ENCODE measurements at regions not wholly inside any gene's neighbourhood (a gene's known extent, or its start where the extent isn't known, plus 50 kb on each side); places are given as distances from the start of the nearest gene placed in this dataset.
"Not testable (repeated sequence)": the region's sequence is repeated elsewhere in the genome, so short reads cannot be mapped to it uniquely, and the experiment has no call there.

DNA sequence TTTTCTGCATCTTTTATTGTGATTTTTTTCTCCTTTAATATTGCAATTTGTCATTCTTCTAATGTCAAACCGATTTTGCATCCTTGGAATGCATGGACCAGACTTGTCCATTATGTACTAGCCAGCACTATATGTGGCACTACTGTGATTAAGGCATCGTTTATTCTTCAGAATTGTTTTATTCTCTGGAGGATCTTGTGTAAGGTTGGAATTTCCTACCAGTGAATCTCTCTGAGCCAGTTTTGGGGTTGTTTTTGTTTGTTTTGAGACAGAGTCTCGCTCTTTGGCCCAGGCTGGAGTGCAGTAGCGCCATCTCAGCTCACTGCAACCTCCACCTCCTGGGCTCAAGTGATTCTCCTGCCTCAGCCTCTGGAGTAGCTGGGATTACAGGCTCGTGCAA is 58.5 kb downstream of the IGLL5 start:
- DNase-seq (ENCODE audit: low read depth in 2 of 2) = no peak

DNA sequence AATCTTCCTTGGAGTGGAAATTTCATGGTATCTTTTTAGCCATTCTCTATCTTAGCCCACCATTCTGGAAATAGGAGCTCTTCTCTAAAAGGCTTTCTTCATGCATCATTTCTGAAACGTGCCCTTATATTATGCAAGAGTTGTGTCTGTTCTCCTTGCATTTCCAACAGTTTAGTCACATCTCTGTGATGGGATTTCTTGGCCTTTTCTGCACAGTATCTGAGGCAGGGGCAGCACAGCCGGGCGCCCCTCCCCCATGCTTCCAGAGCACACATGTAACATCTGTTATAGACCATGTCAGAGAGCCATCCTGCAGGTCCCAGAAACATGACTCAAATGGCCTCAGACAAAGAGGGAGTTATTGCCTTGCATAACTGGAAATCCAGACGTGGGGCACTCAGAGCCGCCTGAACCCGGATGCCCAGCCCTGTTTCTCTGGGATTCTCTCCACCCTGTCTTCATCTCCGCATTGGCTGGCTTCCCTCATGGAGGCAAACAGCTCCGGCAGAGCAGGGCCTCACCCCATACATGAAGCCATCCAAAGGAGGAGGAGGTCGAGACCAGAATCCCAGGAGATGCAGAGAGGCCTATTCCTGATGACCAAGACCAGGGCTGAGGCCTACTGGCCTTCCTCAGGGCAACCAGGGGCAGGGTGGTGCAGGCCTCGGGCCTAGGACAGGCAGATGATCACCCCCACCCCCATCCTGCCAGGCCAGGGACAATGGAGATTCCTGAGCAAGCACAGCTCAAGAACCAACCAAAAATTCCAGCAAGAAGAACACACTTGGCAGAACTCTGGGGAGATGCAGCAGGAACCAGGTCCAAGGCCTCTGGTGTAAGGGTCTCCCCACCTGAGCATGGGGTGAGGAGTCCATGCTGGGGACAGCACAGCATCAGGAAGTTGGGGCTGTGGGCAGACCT is 61.3 kb downstream of the IGLL5 start:
- DNase-seq (ENCODE audit: low read depth in 2 of 2) = no peak

DNA sequence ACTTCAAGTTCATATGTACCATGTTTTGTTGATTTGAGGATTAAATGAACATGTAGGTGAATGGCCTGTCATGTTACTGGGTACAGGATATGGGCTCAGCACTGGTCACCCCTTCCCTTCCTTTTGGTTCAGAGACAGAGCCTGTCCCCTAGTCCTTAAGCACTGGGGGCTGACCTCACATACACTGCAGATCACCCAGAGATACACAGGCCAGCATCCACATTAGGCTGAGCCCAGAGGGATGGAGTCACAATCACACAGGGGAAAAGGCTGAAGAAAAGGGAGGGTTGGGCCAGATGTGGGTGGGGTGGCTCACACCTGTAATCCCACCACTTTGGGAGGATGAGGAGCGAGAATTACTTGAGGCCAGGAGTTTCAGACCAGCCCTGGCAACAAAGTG is 62.3 kb downstream of the IGLL5 start:
- no peak for DNase-seq (ENCODE audit: low read depth in 2 of 2)

DNA sequence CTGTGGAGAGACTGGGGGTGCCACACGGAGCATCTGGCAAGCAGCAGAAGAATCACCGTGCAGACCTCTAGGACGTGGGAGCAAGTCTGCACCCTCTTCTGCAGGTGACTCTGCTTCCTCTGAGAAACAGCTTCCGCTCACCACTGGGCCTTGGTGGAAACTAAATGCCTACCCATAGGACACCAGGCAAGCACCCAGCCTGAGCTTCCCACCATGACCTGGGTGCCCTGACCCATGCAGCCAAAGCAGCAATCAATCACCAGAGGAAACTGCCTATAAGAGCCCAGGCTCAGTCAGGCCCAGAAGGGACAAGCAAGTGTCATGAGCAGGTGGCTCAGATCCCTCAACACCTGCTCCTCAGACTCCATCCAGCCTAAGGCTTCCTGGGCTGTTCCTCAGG is 63.4 kb downstream of the IGLL5 start:
- DNase-seq (ENCODE audit: low read depth in 2 of 2) = no peak

DNA sequence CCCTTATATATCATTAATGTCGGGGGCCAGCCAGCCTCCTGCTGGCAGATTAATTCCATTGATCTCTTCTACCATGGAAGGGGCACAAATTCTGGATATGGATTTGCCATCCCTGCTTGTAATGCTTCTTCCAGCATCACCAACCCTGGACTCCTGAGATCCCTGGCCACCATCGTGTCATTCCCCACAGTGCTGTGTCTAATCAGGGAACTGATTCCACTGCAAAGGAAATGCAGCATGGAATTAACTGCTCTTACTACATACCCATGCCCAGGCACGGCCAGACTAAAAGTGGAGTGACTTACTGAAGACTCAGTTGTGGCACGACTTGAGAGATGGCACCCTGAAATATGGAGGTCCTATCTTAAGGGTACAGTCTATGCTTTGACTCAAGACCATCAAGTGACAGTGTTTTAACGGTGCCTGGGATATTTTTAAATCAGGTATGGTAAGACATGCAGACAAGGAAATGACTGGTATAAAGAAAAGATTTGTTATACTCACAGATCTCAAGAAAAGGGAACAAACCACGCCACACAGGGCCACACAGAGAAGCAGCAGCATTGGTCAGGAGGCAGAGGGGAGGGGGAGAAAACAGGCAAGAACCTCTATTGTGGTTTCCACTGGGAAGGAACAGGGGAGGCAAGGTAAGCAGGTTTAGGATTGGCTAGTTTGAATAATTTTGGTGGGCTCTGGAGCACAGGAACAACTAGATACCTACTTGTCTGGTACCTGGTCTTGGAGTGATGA is 65.1 kb downstream of the IGLL5 start:
- DNase-seq (ENCODE audit: low read depth in 2 of 2) = no peak

DNA sequence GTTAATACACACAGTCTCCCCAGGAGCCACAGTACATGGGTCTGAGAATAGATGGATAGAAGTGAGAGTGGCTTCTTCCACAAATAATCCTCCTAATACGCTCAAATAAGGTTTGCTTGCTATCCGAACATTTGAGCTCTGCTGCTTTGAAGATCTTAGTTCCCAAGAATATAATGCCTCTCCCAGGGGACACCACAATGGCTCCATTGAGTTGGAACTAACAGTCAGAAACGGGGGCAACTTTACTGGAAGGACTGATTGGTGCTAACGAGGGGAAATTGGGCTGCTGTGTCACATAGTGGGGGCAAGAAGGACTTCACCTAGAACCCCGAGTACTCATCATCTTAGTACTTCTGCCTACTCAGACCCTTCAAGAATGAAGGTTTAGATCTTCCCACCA is 66.2 kb downstream of the IGLL5 start:
- DNase-seq (ENCODE audit: low read depth in 2 of 2) = no peak

DNA sequence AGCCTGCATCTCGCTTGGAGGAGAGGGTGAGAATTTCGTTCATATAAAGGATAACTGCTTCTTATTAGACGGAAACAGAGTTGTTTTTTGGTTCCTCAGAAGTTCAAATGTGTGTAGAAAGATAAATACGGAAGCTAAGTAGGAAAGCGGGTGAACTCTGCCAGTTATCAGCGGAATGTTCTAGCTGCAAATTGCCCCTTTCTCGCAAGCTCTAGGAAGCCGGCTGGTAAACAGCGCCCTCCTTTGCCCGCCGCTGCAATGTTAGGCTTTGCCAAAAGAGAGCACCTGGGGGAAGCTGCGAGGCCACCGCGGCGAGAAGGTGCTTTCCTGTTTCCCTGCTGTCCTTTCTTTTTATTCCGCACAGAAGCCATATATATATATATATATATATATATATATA is 67.0 kb downstream of the IGLL5 start:
- DNase-seq (ENCODE audit: low read depth in 2 of 2) = peak in 1 of 2 experiments; percentile 33

DNA sequence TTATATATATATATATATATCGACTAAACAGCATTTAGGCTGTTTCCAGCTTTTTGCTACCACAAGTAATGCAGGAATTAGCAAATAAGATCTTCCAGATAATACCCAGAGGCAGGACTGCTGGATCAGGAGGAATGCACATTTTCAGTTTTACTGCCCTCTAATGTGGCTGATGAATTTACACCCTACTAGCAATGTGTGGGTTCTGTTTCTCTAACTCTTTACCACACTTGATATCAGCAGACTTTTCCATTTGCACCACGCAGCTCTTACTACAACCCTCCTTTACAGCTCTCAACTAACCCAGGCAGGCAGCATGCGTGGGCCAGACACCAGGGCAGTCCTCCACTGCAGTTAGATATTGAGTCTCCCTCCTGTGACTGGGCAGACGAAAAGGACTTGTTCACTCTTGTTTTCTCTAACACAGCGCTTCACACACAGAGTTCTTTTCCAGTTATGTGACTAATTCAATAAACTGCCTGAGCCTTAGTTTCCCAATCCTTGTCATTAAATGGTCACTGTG is 67.7 kb downstream of the IGLL5 start:
- DNase-seq (ENCODE audit: low read depth in 2 of 2) = no peak

DNA sequence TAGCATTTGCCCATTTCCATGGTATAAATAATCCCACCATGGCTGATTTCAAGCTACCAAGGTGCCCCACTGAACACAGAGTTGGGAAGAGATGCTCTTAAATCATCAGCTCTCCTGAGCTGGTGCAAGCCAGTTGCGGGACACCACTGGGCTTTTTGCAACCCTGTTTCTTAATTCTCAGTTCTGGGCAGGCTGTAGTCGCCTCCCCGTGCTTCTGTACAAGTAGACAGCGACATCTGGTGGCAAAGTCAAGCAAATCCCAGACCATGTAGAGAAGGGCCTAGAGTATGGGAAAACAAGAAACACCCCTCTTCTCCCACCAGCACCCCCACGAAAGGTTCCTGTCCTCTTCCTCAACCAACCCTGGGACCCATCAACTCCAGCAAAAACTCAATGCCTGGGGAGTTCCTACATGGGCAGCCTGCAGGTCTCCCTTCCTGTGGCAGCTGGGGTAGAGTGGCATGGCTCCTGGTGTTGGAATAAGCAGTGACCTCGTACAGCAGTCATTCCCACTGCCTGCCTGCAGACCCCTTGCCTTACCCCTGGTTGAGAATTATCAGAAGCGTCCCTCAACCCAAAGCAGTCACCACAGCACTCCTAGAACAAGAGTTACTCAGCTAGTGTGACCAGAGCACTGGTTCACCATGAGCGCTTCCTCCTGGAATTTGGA is 68.4 kb downstream of the IGLL5 start:
- DNase-seq (ENCODE audit: low read depth in 2 of 2) = peak; percentile 22 to 43

DNA sequence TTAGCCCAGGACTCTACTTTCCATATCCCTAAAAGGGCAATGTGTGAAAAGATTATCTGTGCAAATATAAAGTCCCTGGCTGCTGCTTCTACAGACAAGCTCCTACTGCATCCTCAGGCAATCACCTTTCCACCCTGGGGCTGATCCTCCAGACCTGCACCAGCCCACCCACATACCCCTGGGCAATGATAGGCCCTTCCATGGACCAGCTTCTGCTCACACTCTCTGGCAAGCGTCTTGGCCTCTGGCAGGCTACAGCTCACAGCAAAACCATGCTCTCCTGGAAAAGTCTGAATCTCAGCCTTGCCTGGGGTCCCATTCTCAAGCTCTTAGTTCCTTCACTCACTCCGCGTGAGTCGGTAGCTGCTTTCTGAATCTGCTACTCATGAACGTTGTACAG is 69.5 kb downstream of the IGLL5 start:
- no peak for DNase-seq (ENCODE audit: low read depth in 2 of 2)

DNA sequence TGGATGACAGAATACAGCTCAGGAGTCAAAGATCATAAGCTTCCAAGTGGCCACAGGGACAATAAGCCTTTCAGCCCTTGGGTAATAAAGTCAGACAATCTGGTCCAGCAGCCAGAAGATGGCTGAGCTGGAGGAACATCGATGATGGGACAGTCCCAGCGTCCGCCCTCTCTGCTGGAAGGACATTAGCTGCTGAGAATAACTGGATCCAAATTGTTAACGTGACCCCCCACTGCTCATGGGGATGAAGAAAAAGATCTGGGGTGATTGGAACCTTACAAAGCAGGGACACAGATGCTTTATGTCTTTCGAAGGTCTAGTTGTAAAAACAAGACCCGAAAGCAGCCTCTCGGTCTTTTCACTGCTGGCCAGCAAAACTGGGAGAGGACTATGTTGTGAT is 71.0 kb downstream of the IGLL5 start:
- DNase-seq (ENCODE audit: low read depth in 2 of 2) = no peak

DNA sequence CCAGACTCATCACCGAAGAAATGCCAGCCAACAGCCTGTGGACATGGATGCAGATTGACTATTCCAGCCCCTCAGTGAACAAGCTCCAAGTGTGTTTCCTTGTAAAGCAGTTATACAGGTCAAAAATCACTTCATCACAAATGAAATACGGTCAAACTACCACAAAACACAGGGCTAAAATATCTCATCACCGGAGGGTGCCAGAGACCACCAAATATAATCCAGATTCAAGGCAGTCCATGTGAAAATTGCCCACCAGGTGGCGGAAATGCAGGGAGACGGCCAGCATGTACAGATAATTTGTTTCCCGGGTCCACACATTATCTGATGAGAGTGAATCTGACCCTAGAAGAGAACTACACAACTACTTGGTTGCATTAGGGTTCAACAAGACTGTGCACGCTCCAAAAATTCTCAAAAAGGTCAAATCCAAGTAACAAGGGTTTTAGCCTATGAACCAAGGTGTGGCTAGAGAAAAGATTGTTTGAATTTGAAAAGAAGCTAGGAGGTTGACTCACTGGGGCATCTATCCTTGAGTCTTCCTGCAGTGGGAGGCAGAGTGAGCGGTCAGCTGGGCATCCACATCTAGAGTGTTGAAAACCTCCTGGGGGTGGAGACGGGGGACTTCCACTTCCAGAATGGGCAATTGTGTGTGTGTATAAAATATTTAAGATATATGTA is 71.7 kb downstream of the IGLL5 start:
- peak; percentile 45 to 66 for DNase-seq (ENCODE audit: low read depth in 2 of 2)

DNA sequence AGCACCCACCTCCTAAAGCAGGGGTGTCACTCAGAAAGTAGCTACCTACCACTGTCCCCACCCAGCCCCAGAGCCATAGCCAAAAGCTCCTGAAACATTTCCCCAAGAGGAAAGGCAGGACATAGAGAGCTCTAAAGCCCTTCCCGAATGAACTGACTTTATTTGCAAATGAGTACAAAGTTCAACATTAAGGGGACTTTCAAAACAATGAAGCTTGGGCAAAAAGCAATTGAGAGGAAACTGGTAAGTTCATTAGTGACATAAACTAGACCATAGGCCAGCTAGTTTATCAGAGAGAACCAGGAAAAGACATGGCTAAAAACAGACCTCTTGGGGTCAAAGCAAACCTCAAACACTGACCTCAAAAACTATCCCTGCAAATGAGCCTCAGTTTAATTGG is 72.7 kb downstream of the IGLL5 start:
- DNase-seq (ENCODE audit: low read depth in 2 of 2) = no peak

DNA sequence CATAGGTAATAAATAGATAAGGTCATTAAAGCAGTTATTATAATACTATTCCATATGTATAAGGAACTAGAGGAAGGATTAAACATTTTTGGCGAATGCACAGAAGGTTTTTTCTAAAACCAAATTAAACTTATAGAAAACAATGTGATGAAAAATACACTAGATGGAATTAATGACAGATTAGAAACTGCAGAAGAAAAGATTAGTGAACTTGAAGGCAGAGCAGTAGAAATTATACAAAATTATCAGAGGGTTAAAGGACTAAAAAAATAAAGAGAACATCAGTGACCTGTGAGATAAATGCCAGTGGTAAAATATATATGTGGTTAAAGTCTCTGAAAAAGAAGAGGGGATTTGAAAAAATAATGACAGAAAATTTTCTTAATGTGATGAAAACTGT is 74.0 kb downstream of the IGLL5 start:
- DNase-seq (ENCODE audit: low read depth in 2 of 2) = no peak

DNA sequence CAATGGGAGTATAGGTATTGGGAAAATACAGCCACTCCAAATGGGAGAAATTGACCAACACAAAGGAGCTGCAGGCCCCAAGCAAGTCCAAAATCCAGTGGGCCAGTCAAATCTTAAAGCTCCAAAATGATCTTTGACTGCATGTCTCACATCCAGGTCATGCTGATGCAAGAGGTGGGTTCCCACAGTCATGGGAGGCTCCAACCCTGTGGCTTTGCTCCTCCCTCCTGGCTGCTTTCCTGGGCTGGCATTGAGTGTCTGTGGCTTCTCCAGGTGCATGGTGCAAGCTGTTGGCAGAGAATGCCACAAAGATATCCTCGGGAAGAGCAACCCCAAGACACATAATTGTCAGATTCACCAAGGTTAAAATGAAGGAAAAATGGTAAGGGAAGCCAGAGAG is 80.8 kb downstream of the IGLL5 start:
- DNase-seq (ENCODE audit: low read depth in 2 of 2) = no peak

DNA sequence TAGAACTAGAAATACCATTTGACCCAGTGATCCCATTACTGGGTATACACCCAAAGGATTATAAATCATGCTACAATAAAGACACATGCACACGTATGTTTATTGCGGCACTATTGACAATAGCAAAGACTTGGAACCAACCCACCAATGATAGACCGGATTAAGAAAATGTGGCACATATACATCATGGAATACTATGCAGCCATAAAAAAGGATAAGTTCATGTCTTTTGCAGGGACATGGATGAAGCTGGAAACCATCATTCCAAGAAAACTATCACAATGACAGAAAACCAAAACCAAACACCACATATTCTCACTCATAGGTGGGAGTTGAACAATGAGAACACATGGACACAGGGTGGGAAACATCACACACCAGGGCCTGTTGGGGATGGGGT is 85.0 kb downstream of the IGLL5 start:
- not testable (repeated sequence) for DNase-seq (ENCODE audit: low read depth in 2 of 2)

DNA sequence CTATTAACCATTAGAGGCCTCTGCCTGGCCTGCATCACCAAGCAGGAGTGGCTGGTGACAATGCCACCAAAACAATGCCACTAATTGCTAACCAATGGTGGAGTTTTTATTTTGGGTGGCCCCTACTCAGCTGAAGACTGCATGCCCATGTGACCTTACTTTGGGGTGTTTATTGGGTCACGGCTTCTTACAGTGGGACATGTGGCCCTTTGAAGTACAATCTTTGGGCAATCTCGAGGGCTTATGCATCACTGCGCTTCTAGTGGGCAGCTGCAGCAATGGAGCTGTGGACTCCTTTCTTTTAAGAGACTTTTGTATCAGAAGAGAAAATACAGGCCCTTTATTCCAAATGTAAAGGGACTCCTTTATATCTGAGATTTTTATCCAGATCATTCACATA is 85.7 kb downstream of the IGLL5 start:
- no peak for DNase-seq (ENCODE audit: low read depth in 2 of 2)

DNA sequence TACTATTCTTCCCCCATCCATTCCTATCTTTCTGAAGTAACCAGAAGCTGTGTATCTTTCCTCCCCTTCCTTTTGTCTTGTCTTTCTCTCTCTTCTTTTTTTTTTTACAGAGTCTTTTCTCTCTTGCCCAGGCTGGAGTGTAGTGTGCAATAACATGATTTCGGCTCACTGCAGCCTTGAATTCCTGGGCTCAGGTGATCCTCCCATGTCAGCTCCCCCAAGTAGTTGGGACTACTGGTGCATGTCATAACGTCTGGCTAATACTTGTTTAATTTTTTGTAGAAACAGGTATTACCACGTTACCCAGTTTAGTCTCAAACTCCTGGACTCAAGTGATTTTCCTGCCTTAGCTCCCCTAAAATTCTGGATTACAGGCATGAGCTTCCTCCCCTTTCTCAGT is 86.5 kb downstream of the IGLL5 start:
- DNase-seq (ENCODE audit: low read depth in 2 of 2) = no peak

DNA sequence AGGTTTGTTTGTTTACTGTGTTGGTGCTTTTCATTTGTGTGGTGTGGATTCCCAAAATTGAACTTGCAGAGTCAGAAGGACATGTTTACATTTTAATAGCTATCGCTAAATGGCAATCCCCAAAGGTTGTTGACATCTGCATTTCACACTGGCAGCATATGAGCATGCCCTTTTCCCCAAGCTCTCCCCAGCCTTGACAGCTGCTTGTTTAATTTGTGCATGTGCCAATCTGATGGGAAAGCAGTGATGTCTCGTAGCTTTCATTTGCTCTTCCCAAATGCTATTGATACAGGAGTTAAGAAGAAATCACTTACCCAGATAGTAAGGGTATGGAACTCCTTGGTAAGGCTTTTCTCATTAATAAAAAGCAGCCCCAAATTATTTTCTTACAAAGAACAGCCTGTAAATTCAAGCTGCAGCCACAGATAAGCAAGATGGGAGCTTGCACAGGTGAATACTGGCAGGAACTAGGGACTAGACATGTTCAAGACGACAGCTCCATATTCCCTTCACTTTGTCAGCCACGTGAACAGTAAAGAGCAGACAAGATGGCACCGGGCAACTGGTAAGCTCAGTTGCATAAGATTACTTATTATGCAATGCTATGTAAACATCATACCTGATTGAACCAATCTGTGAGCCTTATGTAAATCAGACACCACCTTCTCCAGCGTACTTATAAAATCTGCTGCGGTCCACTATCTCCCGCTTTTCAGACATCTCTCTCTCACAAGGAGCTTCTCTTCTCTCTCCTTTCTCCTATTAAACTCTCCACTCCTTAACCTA is 87.4 kb downstream of the IGLL5 start:
- no peak for DNase-seq (ENCODE audit: low read depth in 2 of 2)

DNA sequence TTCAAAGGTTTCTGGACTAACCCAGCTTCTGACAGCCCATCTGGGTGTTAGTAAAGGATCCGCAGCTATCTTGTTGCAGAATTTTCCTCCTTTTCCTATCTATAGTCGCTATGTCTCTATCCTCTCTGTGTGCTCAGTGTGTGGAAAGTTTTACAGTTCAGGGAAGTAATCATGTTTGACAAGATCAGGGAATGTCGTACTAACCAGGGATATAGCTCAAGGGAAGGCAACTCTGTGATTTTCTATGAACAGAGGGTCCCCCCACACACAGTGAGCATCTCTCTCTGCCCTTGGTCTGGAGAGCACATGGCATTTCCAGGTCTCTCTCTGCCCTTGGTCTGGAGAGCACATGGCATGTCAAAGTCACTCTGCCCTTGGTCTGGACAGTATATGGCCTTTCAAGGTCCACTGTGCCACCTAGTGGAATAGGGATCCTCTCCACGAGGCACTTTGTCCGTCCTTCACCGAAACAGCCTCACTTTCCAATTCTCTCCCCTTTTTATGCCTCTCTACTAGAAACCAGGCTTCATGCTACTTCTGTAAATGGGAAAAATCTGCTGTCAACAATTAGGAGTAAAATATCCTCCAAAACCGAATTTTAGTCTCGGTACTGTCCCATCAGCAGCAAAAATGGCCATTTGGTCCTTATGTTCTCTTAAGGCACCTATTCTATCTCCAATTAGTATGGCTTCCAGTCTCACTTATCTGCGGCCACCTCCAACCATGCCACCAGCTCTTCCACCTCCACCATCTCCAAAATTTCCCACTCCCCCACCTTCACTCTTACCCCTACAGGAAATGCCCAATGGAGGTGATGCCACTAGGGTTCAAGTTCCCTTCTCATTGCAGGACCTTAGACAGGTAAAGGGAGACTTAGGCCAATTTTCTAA is 88.7 kb downstream of the IGLL5 start:
- DNase-seq (ENCODE audit: low read depth in 2 of 2) = no peak
